Parathyroid adenoma (tissue), 2 donors: ENCODE measurements at regions not wholly inside any gene's neighbourhood (a gene's known extent, or its start where the extent isn't known, plus 50 kb on each side); places are given as distances from the start of the nearest gene placed in this dataset.

ENCODE experiments used
- H2AFZ ChIP-seq: fragments of 300-600 bp; sonication (generic); one replicate; pipeline ENCODE4 v1.7.0; 2017; ENCODE audit warnings: antibody characterized with exemption, mild to moderate bottlenecking
- H3K27ac ChIP-seq: fragments of 300-600 bp; sonication (generic); one replicate; pipeline ENCODE4 v1.7.0; 2017
- H3K27me3 ChIP-seq: fragments of 300-600 bp; sonication (generic); one replicate; pipeline ENCODE4 v1.7.0; 2017; ENCODE audit warnings: low read length; ENCODE audit not compliant: control insufficient read depth, insufficient read depth
- H3K36me3 ChIP-seq: fragments of 300-600 bp; sonication (generic); one replicate; pipeline ENCODE4 v1.7.0; 2017; ENCODE audit warnings: low read length; ENCODE audit not compliant: control insufficient read depth, insufficient read depth
- H3K4me1 ChIP-seq: fragments of 300-600 bp; sonication (generic); one replicate; pipeline ENCODE4 v1.7.0; 2017; ENCODE audit warnings: control low read depth
- H3K4me2 ChIP-seq: fragments of 300-600 bp; sonication (generic); one replicate; pipeline ENCODE4 v1.7.0; 2017; ENCODE audit warnings: low read length
- H3K4me3 ChIP-seq: fragments of 300-600 bp; sonication (generic); one replicate; pipeline ENCODE4 v1.7.0; 2017; ENCODE audit warnings: low read depth, low read length
- H3K79me2 ChIP-seq: fragments of 300-600 bp; sonication (generic); one replicate; pipeline ENCODE4 v1.7.0; 2017; ENCODE audit warnings: control low read depth
- H3K9ac ChIP-seq: fragments of 300-600 bp; sonication (generic); one replicate; pipeline ENCODE4 v1.7.0; 2017; ENCODE audit warnings: mild to moderate bottlenecking
- H3K9me3 ChIP-seq: fragments of 300-600 bp; sonication (generic); one replicate; pipeline ENCODE4 v1.7.0; 2017; ENCODE audit warnings: low read length; ENCODE audit not compliant: control insufficient read depth
- CTCF ChIP-seq: fragments of 300-600 bp; sonication (generic); IDR thresholded peaks from one replicate; pipeline ENCODE4 v1.7.0; 2017; ENCODE audit warnings: antibody characterized with exemption, mild to moderate bottlenecking
- donor health status: primary hyperparathyroidism.

- Histone ChIP-seq H3K4me1 (no peaks in the 10 kb centered on the region), H3K9me3 (no peaks in the 10 kb centered on the region), H3K4me3 (no peak overlapping the region), H3K4me2 (no peak overlapping the region), H3K79me2 (no peaks in the 10 kb centered on the region), H3K9ac (no peak overlapping the region), H3K36me3 (no peaks in the 10 kb centered on the region), H2AFZ (no peak overlapping the region), H3K27me3 (no peaks in the 10 kb centered on the region), H3K27ac (no peak overlapping the region)
- no peak for TF ChIP-seq CTCF
Observed at GRCh38 chr14:65280653-65281052, 131.9 kb upstream of the FUT8 start.

GRCh38 chr14:65281991-65282895 lies 130.3 kb upstream of the FUT8 start:
- H3K4me2 ChIP-seq = no peak overlapping the region
- peak overlapping the region; percentile 54 for H2AFZ ChIP-seq
- peak overlapping the region; percentile 34 for H3K4me3 ChIP-seq
- H3K27me3 ChIP-seq = no peaks in the 10 kb centered on the region
- H3K36me3 ChIP-seq = no peaks in the 10 kb centered on the region
- no peak for TF ChIP-seq CTCF
- H3K4me1 ChIP-seq = no peaks in the 10 kb centered on the region
- no peak overlapping the region for H3K27ac ChIP-seq
- H3K9me3 ChIP-seq = no peaks in the 10 kb centered on the region
- H3K9ac ChIP-seq = no peak overlapping the region
- H3K79me2 ChIP-seq = no peaks in the 10 kb centered on the region

GRCh38 chr14:65282896-65283253 lies 129.7 kb upstream of the FUT8 start:
- Histone ChIP-seq H3K27me3 (no peaks in the 10 kb centered on the region), H3K79me2 (no peaks in the 10 kb centered on the region), H3K4me1 (no peaks in the 10 kb centered on the region), H3K9me3 (no peaks in the 10 kb centered on the region), H3K36me3 (no peaks in the 10 kb centered on the region), H3K4me2 (no peak overlapping the region), H3K4me3 (no peak overlapping the region), H2AFZ (peak overlapping the region; percentile 54), H3K27ac (no peak overlapping the region), H3K9ac (no peak overlapping the region)
- TF ChIP-seq CTCF = no peak

GRCh38 chr14:65286443-65286842 lies 126.1 kb upstream of the FUT8 start:
- no peaks in the 10 kb centered on the region for H3K79me2 ChIP-seq
- no peaks in the 10 kb centered on the region for H3K9me3 ChIP-seq
- no peaks in the 10 kb centered on the region for H3K27me3 ChIP-seq
- H2AFZ ChIP-seq = no peak overlapping the region
- no peaks in the 10 kb centered on the region for H3K36me3 ChIP-seq
- H3K4me1 ChIP-seq = no peaks in the 10 kb centered on the region
- no peak overlapping the region for H3K4me2 ChIP-seq
- no peak for TF ChIP-seq CTCF
- H3K9ac ChIP-seq = no peak overlapping the region
- no peak overlapping the region for H3K4me3 ChIP-seq
- H3K27ac ChIP-seq = no peak overlapping the region
